ENCODE measurements at regions not wholly inside any gene's neighbourhood (a gene's known extent, or its start where the extent isn't known, plus 50 kb on each side); places are given as distances from the start of the nearest gene placed in this dataset.

DNA sequence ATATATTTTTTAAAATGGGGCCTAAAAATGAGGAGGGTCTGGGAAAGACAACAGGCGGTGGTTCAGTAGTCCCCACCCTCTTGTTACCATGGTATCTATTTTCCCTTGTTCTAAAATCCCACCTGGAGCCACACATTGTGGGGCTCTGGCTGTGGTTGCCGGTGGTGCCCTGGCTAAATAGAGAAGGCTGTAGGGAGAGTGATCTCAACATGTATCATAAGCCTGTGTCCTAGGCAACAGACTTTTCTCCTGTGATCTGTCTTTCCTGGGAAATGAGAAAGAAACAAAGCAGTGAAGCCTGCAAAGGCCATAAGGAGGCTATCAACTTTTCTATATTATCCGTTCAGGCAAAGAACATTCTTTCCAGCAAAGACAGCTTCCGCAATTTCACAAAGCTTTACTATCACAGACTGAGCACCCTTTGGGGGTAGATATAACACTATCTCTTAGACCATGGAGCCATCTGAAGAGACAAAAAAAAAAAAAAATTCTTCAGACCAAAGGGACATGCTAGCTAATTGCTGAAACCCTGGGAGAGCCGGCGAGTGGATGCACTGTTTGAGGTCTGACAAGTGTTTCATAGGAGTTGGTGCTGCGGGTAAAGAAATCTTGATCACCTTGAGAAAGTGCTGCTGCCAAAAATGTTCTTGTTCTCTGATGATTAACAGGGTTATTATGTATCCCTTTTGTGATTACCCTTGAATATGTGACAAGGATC is 879.2 kb upstream of the DDX18 start:
- no peaks in the 10 kb centered on the region for H3K4me1 ChIP-seq (ENCODE audit: low read depth)
- H3K27me3 ChIP-seq = no peaks in the 10 kb centered on the region
- no peaks in the 10 kb centered on the region for H3K36me3 ChIP-seq
- DNase-seq (ENCODE audit: low read depth in 1 of 2, low spot score in 1 of 2) = no peak
- H3K27ac ChIP-seq = no peak overlapping the region
- TF ChIP-seq, protein P1, sequence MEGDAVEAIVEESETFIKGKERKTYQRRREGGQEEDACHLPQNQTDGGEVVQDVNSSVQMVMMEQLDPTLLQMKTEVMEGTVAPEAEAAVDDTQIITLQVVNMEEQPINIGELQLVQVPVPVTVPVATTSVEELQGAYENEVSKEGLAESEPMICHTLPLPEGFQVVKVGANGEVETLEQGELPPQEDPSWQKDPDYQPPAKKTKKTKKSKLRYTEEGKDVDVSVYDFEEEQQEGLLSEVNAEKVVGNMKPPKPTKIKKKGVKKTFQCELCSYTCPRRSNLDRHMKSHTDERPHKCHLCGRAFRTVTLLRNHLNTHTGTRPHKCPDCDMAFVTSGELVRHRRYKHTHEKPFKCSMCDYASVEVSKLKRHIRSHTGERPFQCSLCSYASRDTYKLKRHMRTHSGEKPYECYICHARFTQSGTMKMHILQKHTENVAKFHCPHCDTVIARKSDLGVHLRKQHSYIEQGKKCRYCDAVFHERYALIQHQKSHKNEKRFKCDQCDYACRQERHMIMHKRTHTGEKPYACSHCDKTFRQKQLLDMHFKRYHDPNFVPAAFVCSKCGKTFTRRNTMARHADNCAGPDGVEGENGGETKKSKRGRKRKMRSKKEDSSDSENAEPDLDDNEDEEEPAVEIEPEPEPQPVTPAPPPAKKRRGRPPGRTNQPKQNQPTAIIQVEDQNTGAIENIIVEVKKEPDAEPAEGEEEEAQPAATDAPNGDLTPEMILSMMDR (IDR thresholded peaks at IDR 0.05; ENCODE audit: low read depth, low read length) = no peak
- no peak overlapping the region for H3K4me3 ChIP-seq
- H3K9me3 ChIP-seq (ENCODE audit: low read depth) = no peaks in the 10 kb centered on the region

- Histone ChIP-seq H3K27me3 (no peaks in the 10 kb centered on the region), H3K4me3 (no peak overlapping the region), H3K36me3 (no peaks in the 10 kb centered on the region), H3K27ac (no peak overlapping the region), H3K9me3 (ENCODE audit: low read depth) (no peaks in the 10 kb centered on the region), H3K4me1 (ENCODE audit: low read depth) (no peaks in the 10 kb centered on the region)
- TF ChIP-seq, protein P1 (IDR thresholded peaks at IDR 0.05; ENCODE audit: low read depth, low read length) = no peak
- no peak for DNase-seq (ENCODE audit: low read depth in 1 of 2, low spot score in 1 of 2)
Observed at GRCh38 chr2:116948258-116948657, 866.2 kb upstream of the DDX18 start.

DNA sequence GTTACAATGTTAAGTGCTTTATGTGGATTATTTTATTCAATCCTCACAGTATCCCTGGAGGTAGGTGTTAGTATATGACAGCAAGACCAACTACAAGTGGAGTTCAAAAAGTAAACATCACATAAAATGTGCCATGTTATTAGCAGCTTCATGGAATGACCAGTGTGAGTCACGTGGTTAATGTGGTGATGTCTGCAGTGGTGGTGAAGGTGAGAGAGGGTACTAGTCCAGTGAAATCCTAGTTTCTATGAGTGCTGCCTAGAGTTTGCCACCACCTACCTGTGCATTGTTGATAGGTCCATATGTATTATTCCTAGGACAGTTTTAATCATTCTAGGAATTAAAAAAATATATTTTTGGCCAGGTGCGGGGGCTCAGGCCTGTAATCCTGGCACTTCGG is 865.2 kb upstream of the DDX18 start:
- Histone ChIP-seq H3K9me3 (ENCODE audit: low read depth) (no peaks in the 10 kb centered on the region), H3K36me3 (no peaks in the 10 kb centered on the region), H3K4me3 (no peak overlapping the region), H3K27ac (no peak overlapping the region), H3K27me3 (no peaks in the 10 kb centered on the region), H3K4me1 (ENCODE audit: low read depth) (no peaks in the 10 kb centered on the region)
- TF ChIP-seq, protein P1 (IDR thresholded peaks at IDR 0.05; ENCODE audit: low read depth, low read length) = no peak
- no peak for DNase-seq (ENCODE audit: low read depth in 1 of 2, low spot score in 1 of 2)

GRCh38 chr2:116952254-116952653 is 862.2 kb upstream of the DDX18 start:
- H3K36me3 ChIP-seq = no peaks in the 10 kb centered on the region
- H3K27me3 ChIP-seq = no peaks in the 10 kb centered on the region
- DNase-seq (ENCODE audit: low read depth in 1 of 2, low spot score in 1 of 2) = peak in 1 of 2 donors; percentile 32
- no peaks in the 10 kb centered on the region for H3K9me3 ChIP-seq (ENCODE audit: low read depth)
- no peak overlapping the region for H3K27ac ChIP-seq
- no peak overlapping the region for H3K4me3 ChIP-seq
- H3K4me1 ChIP-seq (ENCODE audit: low read depth) = no peaks in the 10 kb centered on the region
- TF ChIP-seq, protein P1 (IDR thresholded peaks at IDR 0.05; ENCODE audit: low read depth, low read length) = no peak

GRCh38 chr2:116955646-116956045 is 858.8 kb upstream of the DDX18 start:
- Histone ChIP-seq H3K4me3 (no peak overlapping the region), H3K4me1 (ENCODE audit: low read depth) (no peaks in the 10 kb centered on the region)

More at GRCh38 chr2:116955646-116956045, 858.8 kb upstream of the DDX18 start:
- no peaks in the 10 kb centered on the region for H3K36me3 ChIP-seq
- DNase-seq (ENCODE audit: low read depth in 1 of 2, low spot score in 1 of 2) = no peak
- TF ChIP-seq, protein P1 (IDR thresholded peaks at IDR 0.05; ENCODE audit: low read depth, low read length) = no peak
- H3K27ac ChIP-seq = no peak overlapping the region
- no peaks in the 10 kb centered on the region for H3K27me3 ChIP-seq
- no peaks in the 10 kb centered on the region for H3K9me3 ChIP-seq (ENCODE audit: low read depth)

Data from cardiac muscle cell (in vitro differentiated cells and primary cell).